OCI-M1 (cell line): ENCODE measurements at regions not wholly inside any gene's neighbourhood (a gene's known extent, or its start where the extent isn't known, plus 50 kb on each side); places are given as distances from the start of the nearest gene placed in this dataset.

Experiments
- DNase-seq: peaks from one replicate; lab custom pipeline; 2025; lab: John Stamatoyannopoulos, UW

- peak; percentile 20 for DNase-seq
Observed at GRCh38 chr3:28646435-28646834, 297.8 kb upstream of the AZI2 start.

DNA sequence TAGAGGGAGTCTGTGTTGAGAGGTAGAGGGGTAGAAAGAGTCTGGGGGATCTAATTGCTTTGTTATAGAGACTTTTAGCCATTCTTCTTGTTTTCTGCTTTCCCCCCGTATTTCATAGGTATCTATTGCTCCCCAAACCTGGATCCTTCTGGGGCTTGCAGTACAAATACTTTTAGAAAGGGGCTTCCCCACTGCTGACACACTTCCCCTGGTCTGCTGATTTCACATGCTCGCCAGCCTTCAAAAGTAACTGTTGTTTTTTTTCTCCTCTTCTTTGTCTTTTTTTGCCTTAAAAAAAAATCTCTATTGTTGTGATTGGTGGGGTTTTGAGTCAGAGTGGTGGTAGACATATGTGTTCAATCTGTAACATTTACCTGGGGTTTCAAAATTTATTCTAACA is 300.6 kb upstream of the AZI2 start:
- DNase-seq, result no peak

GRCh38 chr3:28651159-28651558 is 302.5 kb upstream of the AZI2 start:
- DNase-seq, result no peak

DNA sequence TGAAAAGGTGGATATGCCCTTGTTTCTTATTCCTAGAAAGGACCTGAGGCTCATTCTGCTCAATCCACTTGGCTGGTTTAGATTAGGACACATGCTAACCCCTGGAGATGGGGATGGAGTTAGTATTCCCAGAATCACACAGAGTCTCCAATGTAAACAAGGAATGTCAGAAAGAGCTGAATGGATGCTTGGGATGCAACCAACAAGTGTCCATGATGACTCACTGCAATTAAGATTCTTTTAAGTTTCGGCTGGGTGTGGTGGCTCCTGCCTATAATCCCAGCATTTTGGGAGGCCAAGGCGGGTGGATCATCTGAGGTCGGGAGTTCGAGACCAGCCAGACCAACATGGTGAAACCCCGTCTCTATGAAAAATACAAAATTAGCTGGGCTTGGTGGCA is 315.5 kb upstream of the AZI2 start:
- DNase-seq, result no peak

DNA sequence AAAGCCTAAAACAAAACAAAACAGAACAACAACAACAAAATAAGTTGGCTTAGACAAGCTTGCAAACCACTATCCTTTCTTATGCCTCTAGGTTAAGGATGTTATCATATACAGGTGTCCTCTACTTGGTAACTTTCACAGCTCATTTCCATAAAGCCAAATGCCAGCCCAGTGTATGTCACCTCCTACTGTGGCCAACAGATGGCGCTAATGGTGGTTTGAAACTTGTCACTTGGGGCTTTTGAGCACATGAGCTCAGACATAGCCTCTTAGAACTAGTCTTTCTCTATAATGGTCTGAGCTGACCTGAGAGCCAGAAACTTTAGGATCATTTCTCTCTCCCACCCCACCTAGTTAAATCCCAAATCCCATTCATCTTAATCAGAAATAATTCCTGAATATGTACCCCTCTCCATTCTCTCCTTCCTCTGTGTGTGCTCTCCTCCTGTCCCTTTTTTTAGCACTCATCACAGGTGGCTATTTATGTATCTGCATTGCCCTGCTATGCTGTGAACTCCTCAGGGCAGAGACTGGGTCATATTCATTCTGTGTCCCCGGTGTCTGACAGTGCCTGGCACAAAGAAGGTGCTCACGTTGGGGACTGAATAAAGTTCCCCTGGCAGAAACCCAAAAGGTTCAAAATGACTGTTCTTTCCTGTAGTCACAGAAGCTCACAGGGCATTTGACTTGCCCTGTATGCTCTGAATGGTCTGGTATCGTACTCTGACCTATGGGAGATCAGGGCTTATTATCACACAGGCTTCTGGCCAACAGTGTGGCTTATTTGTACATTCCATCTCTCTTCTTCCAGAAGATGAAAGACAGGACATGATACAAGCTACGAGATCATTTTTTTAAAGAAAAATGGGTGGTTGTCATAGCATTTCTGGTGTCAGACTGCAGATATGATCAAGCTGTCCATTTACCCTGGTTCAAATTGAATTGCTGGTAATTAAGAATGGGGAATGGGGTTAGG is 319.3 kb upstream of the AZI2 start:
- DNase-seq, result peak; percentile 80

GRCh38 chr3:28669870-28670269 is 321.2 kb upstream of the AZI2 start:
- DNase-seq, result no peak

DNA sequence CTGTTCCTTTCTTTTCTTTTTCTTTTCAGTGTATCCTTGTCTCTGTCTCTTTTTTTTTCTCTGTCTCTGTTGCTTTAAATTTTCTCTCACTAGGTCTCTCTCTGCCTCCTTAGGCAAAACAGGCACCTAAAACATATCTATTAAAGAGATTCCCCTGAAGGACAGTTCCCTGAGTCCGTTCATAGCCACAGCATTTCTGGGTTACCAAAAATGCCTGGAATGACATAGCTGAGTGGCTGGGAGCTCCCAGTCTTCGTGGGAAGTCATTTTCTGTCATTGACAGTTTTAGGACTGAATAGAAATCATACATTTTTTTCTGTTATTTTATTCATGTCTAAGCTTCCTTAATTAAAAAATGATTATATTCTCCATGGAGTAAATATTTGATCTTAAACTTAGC is 323.8 kb upstream of the AZI2 start:
- DNase-seq, result no peak

DNA sequence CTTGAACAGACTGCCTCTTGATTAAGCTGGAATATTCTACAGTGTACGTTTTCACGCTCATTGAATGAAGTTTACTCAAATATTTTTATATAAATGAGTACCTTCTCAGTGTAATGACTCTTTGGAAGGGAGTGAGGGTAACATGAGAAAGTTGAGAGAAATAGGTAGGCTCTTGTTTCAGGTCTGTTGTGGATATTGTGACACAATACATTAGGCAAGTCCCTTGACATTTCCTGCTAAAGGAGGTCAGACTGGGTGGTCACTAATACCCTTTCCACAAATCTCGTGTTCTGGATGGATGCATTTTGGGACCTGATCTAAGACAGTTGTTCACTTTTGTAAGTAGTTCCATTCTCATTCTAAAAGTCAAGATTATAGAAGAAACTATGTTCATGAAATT is 324.8 kb upstream of the AZI2 start:
- no peak for DNase-seq

GRCh38 chr3:28674212-28674611 is 325.6 kb upstream of the AZI2 start:
- DNase-seq, result no peak

GRCh38 chr3:28677581-28677980 is 329.0 kb upstream of the AZI2 start:
- DNase-seq, result no peak

DNA sequence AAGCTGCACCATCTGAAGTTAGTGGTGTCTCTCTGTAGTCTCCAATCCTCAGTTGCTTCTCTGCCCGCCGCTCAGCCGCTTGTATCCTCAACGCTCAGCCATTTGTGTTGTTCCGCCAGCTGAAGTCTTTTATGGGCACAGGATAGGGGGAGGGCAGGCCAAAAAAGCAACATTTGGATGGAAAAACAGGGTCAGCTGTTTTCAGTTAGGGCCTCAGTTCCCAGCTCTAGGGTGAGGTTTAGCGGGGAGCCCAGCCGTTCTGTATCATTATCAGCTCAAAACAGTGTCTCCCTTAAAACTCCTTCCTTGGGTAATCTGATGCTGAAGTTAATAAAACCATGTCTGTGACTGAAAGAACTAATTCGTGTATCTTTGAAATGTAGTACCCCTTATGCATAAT is 329.5 kb upstream of the AZI2 start:
- DNase-seq, result no peak

- DNase-seq, result no peak
Observed at GRCh38 chr3:28680050-28680449, 331.4 kb upstream of the AZI2 start.

DNA sequence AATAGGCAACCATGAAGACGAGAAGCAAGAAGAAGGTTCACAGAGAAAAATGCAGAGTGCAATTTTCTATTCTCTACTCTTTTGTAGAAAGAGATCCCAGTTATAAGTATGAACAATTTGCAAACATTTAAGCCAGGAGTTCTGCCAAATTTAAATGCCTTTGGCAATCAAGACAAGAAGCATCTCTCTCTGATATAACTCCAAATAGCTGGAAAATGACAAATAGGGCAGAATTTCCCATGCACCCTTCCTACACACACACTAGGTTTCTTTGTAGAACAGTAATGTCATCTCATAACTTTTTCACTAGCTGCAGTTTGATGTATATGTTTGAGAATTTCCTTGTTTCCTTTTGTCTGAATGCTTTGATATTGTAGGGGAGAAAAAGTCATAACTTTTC is 333.5 kb upstream of the AZI2 start:
- no peak for DNase-seq

DNA sequence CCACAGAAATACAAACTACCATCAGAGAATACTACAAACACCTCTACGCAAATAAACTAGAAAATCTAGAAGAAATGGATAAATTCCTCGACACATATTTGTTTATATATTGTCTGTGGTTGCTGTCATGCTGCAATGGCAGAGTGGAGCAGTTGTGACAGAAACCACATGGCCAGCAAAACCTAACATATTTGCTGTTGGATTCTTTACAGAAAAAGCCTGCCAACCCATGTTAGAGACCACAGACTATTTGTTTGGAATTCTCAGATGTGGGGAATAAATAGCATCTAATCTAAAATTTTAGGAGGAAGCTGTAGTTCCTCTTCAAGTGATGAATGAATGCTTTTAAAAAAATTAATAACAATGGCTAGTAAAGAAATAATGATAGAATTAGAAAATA is 341.6 kb upstream of the AZI2 start:
- no peak for DNase-seq

DNA sequence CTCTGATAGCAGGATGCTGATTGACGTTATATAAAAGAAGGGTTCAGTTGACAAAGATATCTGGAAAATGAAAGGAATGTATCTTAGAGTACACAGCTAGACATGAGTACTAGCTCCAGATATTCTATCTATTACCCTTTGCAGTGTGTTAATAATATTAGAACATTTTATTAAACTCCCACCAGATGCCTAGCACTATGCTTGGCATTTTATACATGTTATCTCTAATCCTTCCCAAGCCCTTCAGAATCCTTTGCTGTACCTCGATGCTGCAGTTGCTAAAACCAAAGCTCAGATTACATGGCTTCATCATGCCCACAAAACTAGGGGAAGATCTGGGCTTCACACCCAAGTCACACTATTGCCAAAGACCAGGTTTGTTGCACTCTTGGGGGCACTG is 350.1 kb upstream of the AZI2 start:
- no peak for DNase-seq

- DNase-seq, result no peak
Observed at GRCh38 chr3:28699283-28699682, 350.7 kb upstream of the AZI2 start.

DNA sequence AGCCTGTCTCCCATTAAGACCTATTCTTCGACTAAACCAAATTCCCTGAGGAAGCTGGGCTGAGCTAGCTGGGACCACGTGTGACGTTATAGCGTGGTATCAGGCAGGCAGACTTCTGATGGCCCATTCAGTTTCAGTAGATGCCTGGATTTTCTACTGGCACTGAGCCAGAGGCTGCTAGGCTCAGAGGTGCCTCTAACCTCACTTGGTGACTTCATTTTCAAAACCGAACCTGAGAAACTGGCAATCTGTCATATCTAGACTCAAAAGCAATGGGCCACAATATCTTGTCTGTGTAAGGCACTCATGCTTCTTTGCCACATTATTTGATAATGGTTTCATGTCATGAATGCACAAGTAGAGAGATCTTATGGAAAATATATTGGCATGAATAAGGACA is 352.1 kb upstream of the AZI2 start:
- DNase-seq, result no peak

GRCh38 chr3:28703843-28704242 is 355.2 kb upstream of the AZI2 start:
- no peak for DNase-seq

DNA sequence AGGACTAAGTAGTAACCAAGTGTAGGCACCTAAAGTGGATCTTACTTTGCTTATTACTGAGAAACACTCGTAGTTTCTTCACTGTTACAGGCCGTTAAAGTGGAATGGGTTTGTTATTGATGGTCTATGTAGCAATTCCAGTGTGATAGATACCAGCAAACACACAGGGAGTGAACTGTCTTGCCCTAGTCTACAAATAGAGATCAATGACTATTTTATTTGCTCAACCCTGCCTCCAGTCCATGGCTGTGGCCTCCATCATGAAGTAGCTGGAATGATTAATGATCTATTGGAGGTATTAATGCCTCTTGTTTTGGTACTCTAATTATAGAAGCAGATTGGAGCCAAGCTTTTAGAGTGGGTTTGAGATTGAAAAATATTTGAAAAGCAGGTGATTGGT is 362.7 kb upstream of the AZI2 start:
- DNase-seq, result no peak

GRCh38 chr3:28716939-28717338 is 368.3 kb upstream of the AZI2 start:
- no peak for DNase-seq

- no peak for DNase-seq
Observed at GRCh38 chr3:28718074-28718849, 369.6 kb upstream of the AZI2 start.

- peak; percentile 57 for DNase-seq
Observed at GRCh38 chr3:28726840-28727239, 378.2 kb upstream of the AZI2 start.

GRCh38 chr3:28727307-28727706 is 378.7 kb upstream of the AZI2 start:
- DNase-seq, result no peak
